HFFc6 (cell line): ENCODE measurements at regions not wholly inside any gene's neighbourhood (a gene's known extent, or its start where the extent isn't known, plus 50 kb on each side); places are given as distances from the start of the nearest gene placed in this dataset.

Source experiments
- DNase-seq: peaks from one replicate; pipeline ENCODE4 v3.0.0-alpha.2; 2018
- H3K27ac Mint-ChIP-seq: 2 replicates; pipeline ENCODE4 v1.8.0; 2020; ENCODE audit warnings: mild to moderate bottlenecking, mixed read lengths
- H3K27me3 Mint-ChIP-seq: 2 replicates; pipeline ENCODE4 v1.8.0; 2021; ENCODE audit warnings: mild to moderate bottlenecking, moderate library complexity, mixed read lengths; ENCODE audit not compliant: insufficient read depth
- H3K36me3 Mint-ChIP-seq: 2 replicates; pipeline ENCODE4 v1.8.0; 2021; ENCODE audit warnings: low read depth, mixed read lengths
- H3K4me1 Mint-ChIP-seq: 2 replicates; pipeline ENCODE4 v1.8.0; 2020; ENCODE audit warnings: low read depth, mixed read lengths
- H3K4me3 Mint-ChIP-seq: 2 replicates; pipeline ENCODE4 v1.8.0; 2020; ENCODE audit warnings: mild to moderate bottlenecking, moderate library complexity, mixed read lengths
- H3K9me3 Mint-ChIP-seq: 2 replicates; pipeline ENCODE4 v1.8.0; 2020; ENCODE audit warnings: mild to moderate bottlenecking, mixed read lengths
- CTCF ChIP-seq: fragments of 200-600 bp; sonication (generic); IDR thresholded peaks from 2 replicates; pipeline ENCODE4 v1.5.0; 2021; ENCODE audit warnings: antibody characterized with exemption, mild to moderate bottlenecking

GRCh38 chr10:43846968-43847367 is 198.3 kb upstream of the ZNF32 start:
- H3K4me3 Mint-ChIP-seq: no peak overlapping the region
- DNase-seq: no peak
- TF ChIP-seq CTCF: no peak
- no peaks in the 10 kb centered on the region for H3K36me3 Mint-ChIP-seq
- H3K4me1 Mint-ChIP-seq: peaks cover 51% of the 10 kb centered on the region
- no peaks in the 10 kb centered on the region; the same call in 1 of the 2 replicates for H3K27me3 Mint-ChIP-seq
- no peaks in the 10 kb centered on the region for H3K9me3 Mint-ChIP-seq
- no peak overlapping the region for H3K27ac Mint-ChIP-seq

- H3K9me3 Mint-ChIP-seq: no peaks in the 10 kb centered on the region
- no peaks in the 10 kb centered on the region; the same call in 1 of the 2 replicates for H3K27me3 Mint-ChIP-seq
- DNase-seq: no peak
- peaks cover 51% of the 10 kb centered on the region for H3K4me1 Mint-ChIP-seq
- H3K36me3 Mint-ChIP-seq: no peaks in the 10 kb centered on the region
- H3K27ac Mint-ChIP-seq: peak overlapping the region; percentile 16; the same call in 1 of the 2 replicates
- TF ChIP-seq CTCF: no peak
- H3K4me3 Mint-ChIP-seq: no peak overlapping the region
Observed at GRCh38 chr10:43846187-43846680, 197.6 kb upstream of the ZNF32 start.

GRCh38 chr10:43845121-43845520 is 196.4 kb upstream of the ZNF32 start:
- Mint-ChIP-seq H3K27me3 (no peaks in the 10 kb centered on the region; the same call in 1 of the 2 replicates), H3K9me3 (no peaks in the 10 kb centered on the region), H3K27ac (peak overlapping the region; percentile 84), H3K4me1 (peaks cover 51% of the 10 kb centered on the region), H3K36me3 (no peaks in the 10 kb centered on the region), H3K4me3 (peak overlapping the region; percentile 37; the same call in 1 of the 2 replicates)
- DNase-seq: no peak
- TF ChIP-seq CTCF: no peak

GRCh38 chr10:43844221-43844620 is 195.5 kb upstream of the ZNF32 start:
- Mint-ChIP-seq H3K27ac (peak overlapping the region; percentile 84), H3K4me1 (peaks cover 51% of the 10 kb centered on the region), H3K27me3 (no peaks in the 10 kb centered on the region; the same call in 1 of the 2 replicates), H3K36me3 (no peaks in the 10 kb centered on the region), H3K9me3 (no peaks in the 10 kb centered on the region), H3K4me3 (peak overlapping the region; percentile 45)
- DNase-seq: no peak
- TF ChIP-seq CTCF: no peak

- peak; percentile 76 for DNase-seq
- H3K36me3 Mint-ChIP-seq: no peaks in the 10 kb centered on the region
- peak overlapping the region; percentile 84 for H3K27ac Mint-ChIP-seq
- H3K4me3 Mint-ChIP-seq: peak overlapping the region; percentile 45
- H3K4me1 Mint-ChIP-seq: peaks cover 51% of the 10 kb centered on the region
- no peaks in the 10 kb centered on the region; the same call in 1 of the 2 replicates for H3K27me3 Mint-ChIP-seq
- no peak for TF ChIP-seq CTCF
- no peaks in the 10 kb centered on the region for H3K9me3 Mint-ChIP-seq
Observed at GRCh38 chr10:43843321-43844101, 194.8 kb upstream of the ZNF32 start.
